Skin epidermis (tissue), 12 donors: ENCODE measurements at regions not wholly inside any gene's neighbourhood (a gene's known extent, or its start where the extent isn't known, plus 50 kb on each side); places are given as distances from the start of the nearest gene placed in this dataset.

ENCODE experiments used
- H3K27ac ChIP-seq, 21 experiments: fragments of 200-600 bp; sonication (generic) in 11 of 21; one replicate each; pipeline ENCODE4 v1.5.0; 2020; ENCODE audit warnings: mild to moderate bottlenecking in 3 of 21, inconsistent platforms in 2 of 21, moderate library complexity in 2 of 21
- H3K4me3 ChIP-seq, 7 experiments: fragments of 200-600 bp; sonication (generic) in 2 of 7; one replicate each; pipeline ENCODE4 v1.5.0; 2020; ENCODE audit warnings: inconsistent platforms in 2 of 7, mild to moderate bottlenecking in 2 of 7, moderate library complexity in 1 of 7

DNA sequence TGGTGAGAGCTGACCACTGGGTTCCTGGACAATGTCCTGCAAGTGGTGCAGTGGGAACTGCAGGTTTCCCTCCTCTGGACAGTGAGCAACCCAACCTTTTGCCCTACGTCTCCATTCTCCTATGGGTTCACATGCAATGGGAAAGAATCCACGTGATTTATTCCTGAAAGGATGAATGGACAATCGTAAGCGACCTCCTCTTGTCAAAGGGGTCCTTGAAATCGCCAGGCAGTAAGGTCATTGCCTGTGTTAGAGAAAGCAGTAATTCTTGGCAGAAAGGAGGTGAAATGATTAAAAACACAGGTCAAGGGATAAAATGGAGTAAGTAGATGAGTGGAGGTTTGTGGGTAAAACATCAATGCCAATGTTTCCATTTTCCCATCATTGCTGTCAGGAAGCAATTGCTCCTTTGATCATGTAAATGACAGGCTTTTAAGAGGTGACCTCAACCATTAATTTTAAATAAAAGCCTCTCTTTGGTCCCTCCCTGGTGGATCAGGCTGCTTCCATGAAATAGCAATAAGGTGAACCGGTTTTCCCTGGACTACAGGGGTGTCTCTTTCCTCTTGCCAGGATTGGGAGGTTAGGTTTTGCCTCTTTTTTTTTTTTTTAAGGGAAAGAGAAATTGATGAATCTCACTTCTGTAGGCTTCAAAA is 330.0 kb upstream of the PRKCQ start:
- Histone ChIP-seq H3K27ac (no peak overlapping the region), H3K4me3 (no peak overlapping the region)

DNA sequence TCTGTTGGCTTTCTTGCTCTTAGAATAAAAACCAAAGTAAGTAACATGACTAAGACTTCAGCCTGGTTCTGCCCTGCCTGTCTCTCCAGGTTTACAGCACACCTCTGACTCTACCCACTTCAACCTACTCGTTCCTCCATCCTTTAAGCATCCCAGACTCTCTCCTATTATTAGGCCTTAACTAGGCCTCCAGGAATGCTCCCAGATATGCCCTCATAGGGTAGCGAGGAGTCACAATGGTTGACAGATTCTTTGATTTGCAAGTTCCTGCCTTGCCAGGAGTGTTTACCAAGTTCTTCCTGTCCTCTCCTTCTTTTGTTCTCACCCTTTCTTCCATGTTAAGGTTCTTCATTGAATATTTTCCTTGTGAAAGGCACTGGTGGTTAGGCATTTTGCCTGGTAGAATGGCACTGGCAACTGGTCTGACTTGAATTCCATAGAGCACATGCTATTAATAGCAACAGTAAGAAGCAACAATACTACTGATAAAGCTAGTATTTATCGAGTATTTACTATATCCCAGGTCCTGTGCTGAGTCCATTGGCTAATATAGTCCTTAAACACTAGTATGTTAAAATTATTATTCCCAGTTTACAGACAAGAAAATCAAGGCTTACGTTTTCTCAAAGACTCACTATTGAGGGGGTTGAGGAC is 327.9 kb upstream of the PRKCQ start:
- Histone ChIP-seq H3K27ac (no peak overlapping the region), H3K4me3 (no peak overlapping the region)

DNA sequence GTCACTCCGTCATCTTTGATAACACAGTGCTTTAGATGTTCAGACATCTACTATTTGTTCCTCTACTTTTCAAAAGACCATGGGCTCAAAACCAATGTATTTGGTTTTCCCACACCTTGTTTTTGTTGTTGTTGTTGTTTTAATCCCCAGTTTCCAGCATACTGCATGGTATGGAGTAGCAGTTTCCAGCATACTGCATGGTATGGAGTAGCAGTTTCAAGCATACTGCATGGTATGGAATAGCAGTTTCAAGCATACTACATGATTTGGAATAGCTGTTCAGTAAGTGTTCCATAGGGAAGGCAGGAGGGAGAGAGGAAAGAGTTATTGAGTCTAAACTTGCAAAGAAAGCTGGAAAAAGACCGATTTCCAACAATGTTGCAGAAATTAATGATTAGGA is 314.3 kb upstream of the PRKCQ start:
- H3K4me3 ChIP-seq, result no peak overlapping the region

DNA sequence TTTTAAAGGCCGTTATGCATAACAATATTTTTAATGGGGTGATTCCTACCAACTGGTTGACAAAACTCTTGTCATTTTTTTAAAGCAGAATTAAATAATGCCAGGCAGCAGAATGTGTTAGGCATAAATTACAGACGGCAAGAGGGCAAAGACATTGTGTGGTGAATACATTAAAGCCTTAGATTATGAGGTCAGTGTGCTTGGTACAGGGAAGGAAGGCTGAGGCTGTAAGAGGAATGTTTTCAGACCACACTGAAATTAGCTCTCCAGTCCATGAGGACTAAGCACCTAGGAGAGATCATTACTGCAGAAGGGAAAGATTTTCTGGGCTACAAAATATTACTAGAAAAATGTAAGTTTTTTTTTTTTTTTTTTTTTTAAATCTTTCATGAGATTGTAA is 312.8 kb upstream of the PRKCQ start:
- Histone ChIP-seq H3K27ac (no peak overlapping the region), H3K4me3 (no peak overlapping the region)

More for the DNA sequence above, 314.3 kb upstream of the PRKCQ start:
- no peak overlapping the region for H3K27ac ChIP-seq

DNA sequence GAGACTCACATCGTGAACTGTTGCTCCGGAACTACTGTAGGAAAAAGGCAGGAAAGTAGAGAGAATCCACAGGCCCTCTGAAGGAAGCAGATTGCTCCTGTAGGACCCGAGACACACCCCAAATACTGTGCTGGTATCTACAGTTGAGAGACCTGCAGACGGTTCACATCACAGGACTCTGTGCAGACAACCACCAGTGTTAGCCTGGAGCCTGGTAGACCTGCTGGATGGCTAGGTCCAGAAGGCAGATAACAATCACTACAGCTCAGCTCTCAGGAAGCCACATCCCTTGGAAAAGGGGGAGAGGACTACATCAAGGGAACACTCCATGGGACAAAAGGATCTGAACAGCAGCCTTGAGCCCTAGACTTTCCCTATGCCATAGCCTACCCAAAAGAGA is 311.8 kb upstream of the PRKCQ start:
- Histone ChIP-seq H3K4me3 (no peak overlapping the region), H3K27ac (no peak overlapping the region)

DNA sequence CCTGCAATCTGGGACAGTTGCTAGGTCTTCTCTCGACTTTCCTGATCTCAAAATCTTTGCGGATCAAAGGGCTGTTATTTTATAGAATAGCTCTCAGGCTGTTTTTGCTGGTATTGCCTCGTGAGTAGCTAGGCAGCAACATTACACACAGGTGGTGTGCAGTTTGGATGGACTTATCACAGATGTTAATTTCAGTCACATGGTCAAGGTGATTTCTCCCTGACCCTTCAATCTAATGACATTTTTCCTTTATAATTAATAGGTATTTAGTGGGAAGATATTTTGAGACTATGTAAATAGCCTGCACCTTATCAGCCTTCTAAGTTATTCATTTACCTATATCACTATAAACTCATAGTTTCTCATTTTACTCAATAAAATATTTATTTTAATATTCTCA is 309.6 kb upstream of the PRKCQ start:
- H3K27ac ChIP-seq, result no peak overlapping the region
- no peak overlapping the region for H3K4me3 ChIP-seq

DNA sequence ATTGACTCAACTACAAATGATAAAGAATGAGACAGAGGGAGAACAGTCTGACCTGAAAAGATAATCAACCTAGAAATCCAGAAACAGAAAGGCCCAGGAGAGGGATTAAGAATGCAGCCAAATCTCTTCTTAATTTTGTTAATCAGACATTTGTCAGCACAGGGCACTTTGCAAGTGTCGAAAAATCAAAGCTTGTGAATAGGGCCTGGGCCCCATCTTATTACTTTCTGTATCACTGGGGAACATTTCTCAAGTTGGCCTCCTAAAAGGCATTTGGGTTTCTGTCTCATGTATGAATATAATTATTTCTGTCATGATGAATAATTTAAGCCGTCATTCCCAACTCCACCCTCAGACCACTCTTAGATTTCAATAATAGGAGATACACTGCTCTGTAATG is 308.4 kb upstream of the PRKCQ start:
- no peak overlapping the region for H3K27ac ChIP-seq
- no peak overlapping the region for H3K4me3 ChIP-seq

DNA sequence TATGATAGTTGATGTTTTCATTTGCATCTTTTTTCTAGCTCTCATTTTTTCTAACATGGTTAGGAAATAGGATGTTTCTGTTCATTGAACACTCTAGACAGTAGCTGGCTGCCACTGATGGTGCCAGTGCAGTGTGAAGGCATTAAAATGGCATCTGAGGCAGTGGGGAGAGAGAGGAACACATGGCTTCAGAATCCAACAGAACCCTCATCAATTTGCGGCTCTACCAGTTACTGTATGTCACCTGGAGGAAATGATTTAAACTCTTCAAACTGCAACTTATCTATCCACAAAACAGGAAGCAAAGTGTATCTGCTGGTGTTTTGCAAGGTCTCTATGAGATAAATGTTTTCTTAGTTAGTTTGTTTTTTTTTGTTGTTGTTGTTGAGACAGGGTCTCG is 305.2 kb upstream of the PRKCQ start:
- Histone ChIP-seq H3K27ac (no peak overlapping the region), H3K4me3 (no peak overlapping the region)

DNA sequence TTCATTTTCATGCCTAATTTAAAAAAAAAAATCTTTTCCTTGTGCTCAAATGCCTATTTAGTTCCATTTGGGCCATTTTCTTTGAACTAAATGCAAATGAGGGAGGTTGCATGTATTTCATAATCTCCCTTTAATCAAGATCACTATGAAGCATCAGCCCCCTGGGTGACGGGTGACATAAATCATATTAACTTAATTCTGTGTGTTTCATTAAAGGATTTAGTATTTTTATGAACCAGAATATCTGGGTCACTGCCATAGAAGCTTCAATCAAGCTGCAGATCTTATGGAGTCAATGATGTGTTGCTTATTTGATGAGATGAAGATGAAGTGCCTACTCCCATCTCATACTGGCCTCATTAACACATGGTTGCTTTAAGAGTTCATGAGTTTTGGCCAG is 301.9 kb upstream of the PRKCQ start:
- Histone ChIP-seq H3K4me3 (no peak overlapping the region), H3K27ac (no peak overlapping the region)

DNA sequence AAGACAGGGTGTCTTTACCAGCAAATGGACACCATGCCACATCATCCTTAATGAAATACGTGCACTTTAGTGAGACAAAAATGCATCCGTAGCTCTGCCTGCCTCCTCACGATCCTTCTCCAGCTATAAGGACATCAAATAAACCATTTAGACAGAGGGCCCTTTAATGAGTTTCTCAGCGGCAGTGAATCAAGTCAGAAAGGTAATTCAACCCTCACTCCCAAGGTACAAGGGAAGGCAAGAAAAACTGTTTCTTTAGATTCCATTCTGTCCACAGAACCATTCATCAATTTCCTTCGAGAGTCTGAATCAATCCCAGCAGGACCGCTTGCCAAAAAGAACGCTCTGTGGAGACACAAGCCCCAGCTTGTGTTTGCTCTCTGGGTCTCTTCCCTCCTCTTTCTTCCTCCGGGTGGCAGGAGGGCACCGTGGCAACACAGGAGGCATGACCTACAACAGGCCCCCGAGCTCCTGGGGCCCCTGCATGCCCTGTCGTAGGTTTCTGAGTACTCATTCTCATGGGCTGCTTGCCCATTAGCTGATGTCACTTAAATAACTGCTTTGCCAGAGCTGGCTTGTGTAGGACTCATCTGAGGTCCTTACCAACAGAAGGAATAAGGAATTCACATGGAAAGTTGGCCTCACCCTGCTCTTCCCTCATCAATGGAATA is 297.8 kb upstream of the PRKCQ start:
- Histone ChIP-seq H3K4me3 (no peak overlapping the region), H3K27ac (no peak overlapping the region)

DNA sequence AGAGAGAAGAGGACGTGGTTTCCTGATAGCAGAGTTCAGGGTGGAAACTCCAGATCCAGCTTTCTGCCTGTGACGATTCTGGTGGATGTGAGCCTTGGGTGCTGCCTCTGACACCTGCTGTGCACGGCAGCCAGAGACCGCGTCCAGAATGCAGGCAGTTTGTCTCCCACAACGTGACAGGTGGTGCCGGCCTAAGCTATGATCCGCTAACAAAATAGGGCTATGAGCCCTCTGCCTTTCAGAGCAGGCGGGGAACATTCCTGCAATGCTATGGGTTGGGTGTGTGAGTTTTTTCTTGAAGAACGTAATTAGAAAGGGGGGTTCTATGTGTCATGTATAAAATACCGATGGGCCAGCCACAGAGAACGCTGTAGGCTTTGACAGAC is 297.3 kb upstream of the PRKCQ start:
- Histone ChIP-seq H3K27ac (no peak overlapping the region), H3K4me3 (no peak overlapping the region)

DNA sequence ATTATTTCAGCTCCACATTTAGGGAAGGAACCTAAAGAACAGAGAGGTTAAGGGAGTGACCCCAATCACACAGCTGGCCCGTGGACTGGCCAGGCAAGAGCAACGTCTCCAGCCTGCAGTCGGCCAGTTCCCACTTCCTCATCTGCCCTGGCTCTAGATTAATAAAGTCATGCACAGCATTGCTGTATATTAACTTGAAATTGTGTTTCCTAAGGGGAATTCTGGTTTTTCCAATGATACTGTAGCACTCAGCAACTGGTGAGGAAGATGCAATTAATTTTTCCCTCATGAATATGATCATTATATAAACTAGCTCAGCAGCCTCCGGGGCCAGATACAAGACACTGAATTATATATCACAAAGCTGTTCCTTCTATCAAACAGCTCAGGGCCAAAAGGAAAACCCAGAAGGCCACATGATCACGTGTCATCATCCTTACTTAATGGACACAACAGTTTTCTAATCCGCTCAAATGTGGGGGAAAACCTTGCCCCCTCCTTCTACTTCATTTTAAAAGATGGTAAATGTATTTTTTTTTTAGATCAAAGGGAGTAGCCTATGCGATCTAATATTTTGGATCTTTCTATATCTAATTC is 295.3 kb upstream of the PRKCQ start:
- no peak overlapping the region for H3K4me3 ChIP-seq

DNA sequence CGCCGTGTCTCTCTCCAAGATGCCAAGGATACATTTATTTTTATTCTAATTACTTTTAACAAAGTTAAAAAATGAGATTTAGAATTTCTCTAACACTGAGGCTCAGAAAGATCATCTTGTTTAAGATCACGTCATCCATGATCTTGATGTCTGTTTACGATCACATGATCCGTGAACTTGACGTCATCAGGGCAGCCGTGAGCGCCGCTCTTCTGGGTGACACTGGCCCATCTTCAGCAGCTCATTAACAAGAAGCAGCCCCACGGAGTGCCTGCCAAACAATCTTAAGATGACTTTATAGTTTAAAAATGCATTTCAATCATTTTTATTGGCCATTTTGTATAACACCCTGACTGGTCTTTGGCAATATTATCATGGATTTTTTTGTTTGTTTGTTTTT is 291.1 kb upstream of the PRKCQ start:
- Histone ChIP-seq H3K4me3 (no peak overlapping the region), H3K27ac (no peak overlapping the region)

More for the DNA sequence above, 295.3 kb upstream of the PRKCQ start:
- H3K27ac ChIP-seq, result no peak overlapping the region

DNA sequence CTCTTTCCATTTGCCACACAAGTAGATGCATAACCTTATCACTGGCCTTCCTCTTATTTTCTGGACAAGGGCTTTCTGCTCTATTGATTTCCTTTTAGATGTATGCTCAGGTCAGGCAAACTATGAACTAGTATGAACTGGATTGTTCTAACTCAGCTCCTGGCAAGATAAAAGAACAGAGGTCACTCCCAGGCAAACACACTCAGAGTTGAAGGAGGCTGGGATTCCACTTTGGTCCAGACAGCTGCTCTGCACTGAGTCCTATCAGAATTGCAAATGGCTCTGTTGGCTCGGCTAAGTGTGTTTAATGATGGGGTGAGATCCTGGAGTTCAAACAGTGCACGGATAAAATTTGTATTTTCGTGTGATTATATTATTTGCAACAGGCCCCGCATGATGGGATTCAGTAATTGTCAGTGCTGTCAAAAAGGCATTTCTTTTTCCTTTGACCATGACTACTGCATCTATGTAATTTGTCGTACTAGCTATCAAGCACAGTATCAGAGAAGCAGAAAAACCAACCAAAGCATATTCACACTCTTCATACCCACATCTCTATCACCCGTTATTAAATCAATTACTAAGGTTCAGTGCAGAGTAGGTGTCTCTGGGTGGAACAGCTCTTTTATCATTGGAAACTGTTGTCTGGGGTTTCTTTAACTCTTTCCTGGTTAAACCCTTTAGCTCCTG is 288.1 kb upstream of the PRKCQ start:
- H3K27ac ChIP-seq, result no peak overlapping the region
- no peak overlapping the region for H3K4me3 ChIP-seq

DNA sequence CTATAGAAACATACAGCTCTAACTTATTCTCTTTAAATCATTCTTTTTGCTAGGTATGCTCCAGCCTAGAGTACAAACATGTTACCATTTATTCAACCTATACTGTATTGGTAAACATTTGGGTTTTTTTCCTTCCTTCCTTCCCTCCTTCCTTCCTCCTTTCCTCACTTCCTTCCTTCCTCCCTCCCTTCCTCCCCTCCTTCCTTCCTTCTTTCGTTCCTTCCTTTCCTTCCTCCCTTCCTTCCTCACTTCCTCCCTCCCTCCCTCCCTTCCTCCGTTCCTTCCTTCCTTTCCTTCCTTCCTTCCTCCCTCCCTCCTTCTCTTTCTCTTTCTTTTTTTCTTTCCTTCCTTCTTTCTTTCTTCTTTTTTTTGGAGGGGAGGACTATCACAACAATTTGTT is 286.7 kb upstream of the PRKCQ start:
- Histone ChIP-seq H3K4me3 (no peak overlapping the region), H3K27ac (no peak overlapping the region)

DNA sequence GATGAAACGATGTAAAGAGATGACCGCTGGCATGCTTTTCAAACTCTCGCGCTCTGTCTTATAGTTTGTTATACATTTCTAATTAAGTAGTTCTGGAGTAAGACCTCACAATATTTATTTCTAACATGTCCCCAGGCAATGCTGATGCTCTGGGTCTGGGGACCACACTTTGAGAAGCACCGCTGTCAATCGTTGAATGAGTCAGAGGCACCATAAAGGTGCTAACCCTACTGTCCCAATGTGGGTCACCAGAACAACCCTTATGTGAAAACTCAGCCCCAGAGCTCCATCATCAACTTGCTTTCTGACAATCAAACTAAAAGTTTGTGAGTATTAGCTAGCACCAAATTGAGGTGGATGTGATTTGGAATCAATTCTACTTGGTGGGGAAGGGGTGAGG is 284.1 kb upstream of the PRKCQ start:
- H3K27ac ChIP-seq, result no peak overlapping the region
- no peak overlapping the region for H3K4me3 ChIP-seq

DNA sequence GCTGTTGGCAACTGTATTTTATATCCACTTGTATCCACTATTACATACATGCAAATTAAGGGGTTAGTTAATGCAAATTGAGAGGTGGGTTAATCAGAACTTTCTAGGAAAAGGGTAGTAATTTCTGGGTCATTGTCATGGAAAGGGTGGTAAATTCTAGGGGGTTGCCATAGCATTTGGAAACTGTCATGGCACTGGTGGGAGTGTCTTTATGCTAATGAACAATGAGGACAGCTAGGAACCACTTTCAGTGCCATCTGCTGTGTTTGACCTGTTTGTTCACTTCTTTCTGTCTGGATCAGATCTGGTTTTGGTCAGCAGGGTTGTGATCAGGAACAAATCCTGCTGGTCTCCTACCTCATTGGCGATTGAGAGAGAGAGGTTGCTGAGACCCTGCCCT is 283.3 kb upstream of the PRKCQ start:
- H3K27ac ChIP-seq, result no peak overlapping the region

DNA sequence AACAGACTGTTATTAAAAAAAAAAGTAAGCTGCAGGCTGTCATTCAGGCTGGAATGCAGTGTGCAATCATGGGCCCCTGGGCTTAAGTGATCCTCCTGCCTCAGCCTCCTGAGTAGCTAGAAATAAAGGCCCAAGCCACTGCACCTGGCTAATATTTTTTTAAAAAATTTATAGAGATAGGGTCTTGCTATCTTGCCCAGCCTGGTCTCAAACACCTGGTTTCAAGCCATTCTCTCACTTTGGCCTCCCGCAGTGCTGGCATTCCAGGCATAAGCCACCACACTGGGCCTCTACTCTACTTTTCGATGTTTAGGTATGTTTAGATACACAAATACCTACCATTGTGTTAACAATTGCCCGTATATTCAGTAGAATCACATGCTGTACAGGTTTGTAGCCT is 270.4 kb upstream of the PRKCQ start:
- Histone ChIP-seq H3K4me3 (no peak overlapping the region), H3K27ac (no peak overlapping the region)

More for the DNA sequence above, 283.3 kb upstream of the PRKCQ start:
- H3K4me3 ChIP-seq, result no peak overlapping the region

DNA sequence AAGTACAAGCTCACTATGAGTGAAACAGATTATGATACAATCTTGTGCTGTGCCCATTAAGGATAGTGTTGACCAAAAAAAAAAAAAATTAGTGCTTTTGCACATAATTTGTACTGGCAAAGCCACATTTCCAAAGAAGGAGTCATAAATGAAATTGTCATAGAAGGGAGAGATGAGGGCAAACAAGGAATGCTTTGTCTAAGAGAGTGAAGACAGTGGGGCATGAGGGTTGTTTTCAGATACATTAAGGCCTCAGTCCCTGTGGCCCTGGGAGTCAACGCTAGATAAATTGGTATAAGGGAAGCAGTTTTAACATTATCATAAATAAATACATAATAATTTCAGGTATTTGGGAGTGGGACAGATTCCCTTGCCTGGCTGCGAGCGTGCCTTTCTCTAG is 267.5 kb upstream of the PRKCQ start:
- H3K27ac ChIP-seq, result no peak overlapping the region
- H3K4me3 ChIP-seq, result no peak overlapping the region

DNA sequence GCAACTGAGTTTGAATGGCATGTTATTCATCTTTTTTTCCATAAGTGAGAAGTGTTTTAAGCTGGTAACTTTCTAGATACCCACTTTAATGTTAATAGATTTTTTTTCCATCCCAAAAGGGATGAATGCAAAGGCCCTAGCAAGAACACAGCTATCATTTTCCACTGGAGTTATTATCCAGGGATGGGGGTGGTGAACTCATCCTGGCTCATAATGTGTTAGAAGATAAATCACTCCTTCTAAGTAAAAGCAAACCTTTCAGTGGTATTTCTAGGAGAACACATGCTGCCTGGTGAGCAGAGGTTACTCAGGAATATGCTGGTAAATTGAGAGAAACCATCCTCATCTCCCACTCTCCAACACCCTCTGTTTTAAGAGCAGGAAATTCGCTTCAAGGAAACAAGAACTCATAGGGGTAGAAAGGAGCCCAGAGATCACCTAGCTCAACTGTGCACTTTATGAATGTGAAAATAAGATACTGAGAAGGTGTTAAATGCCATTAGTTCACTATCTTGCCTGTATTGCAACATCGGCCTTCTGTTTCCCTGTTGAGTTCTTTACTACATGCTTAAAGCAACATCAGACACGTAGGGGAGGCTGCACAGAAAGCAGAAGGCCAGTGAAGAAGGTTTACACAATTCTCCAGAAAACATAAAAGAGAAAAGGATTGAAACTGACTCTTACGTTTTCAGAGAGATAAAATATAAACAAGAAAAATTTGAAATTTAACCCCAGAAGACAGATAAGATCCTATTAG is 264.0 kb upstream of the PRKCQ start:
- no peak overlapping the region for H3K27ac ChIP-seq
- H3K4me3 ChIP-seq, result no peak overlapping the region
